GM12891 (cell line): ENCODE measurements at regions not wholly inside any gene's neighbourhood (a gene's known extent, or its start where the extent isn't known, plus 50 kb on each side); places are given as distances from the start of the nearest gene placed in this dataset.

Experiments used
- POLR2A ChIP-seq: IDR thresholded peaks from 2 replicates; pipeline ENCODE4 v1.6.1; 2011; ENCODE audit warnings: low read depth, low read length, control low read depth
- POLR2AphosphoS5 ChIP-seq: IDR thresholded peaks from 2 replicates; pipeline ENCODE4 v1.6.1; 2011; ENCODE audit warnings: low read depth, low read length, control low read depth

- no peak for TF ChIP-seq POLR2AphosphoS5
- TF ChIP-seq POLR2A: no peak
Measured at GRCh38 chr18:41724195-41724594, 230.8 kb upstream of the PIK3C3 start.
